NCI-H2171 treated with DMSO at 0.1 percent for 48 hours (cell line): ENCODE measurements at regions not wholly inside any gene's neighbourhood (a gene's known extent, or its start where the extent isn't known, plus 50 kb on each side); places are given as distances from the start of the nearest gene placed in this dataset.

Source experiments
- DNase-seq: peaks from one replicate; lab custom pipeline; 2025; lab: John Stamatoyannopoulos, UW

- DNase-seq: no peak
Measured at GRCh38 chr7:52980129-52980528, 55.3 kb upstream of the POM121L12 start.

- DNase-seq: no peak
Measured at GRCh38 chr7:52973126-52973525, 62.3 kb upstream of the POM121L12 start.

DNA sequence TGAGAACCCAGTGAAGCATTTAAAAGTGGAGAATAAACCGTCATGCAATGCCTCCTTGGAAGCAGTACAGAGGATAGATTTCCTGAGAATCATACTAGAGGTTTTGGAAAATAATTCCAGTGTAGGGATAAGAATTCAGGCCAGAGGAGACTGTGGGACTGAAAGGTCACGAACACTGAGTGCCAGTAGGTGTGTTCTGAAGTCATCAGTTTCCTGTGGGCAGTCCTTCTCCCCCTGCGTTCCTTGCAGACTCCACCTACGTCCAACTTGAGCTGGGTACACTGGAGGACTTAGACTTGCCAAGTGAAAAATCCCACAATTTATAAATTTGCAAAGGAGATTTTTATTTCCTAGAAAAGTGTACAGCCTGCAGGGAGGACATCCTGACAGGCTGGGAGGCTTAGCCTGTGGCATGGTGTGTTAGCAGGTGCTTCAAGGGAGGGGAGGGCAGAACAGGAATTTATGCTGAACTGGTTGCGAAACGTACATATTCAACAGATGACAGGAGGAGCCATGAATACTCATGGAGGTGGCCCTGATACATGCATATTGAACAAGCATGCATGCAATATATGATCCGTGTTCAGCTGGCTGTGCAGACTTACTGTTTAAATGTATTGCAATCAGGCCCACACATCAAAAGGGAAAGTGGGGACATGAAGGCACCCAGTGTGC lies 72.9 kb upstream of the POM121L12 start:
- DNase-seq: no peak

- DNase-seq: no peak
Measured at GRCh38 chr7:52961084-52961483, 74.3 kb upstream of the POM121L12 start.

GRCh38 chr7:52959878-52960660 lies 75.4 kb upstream of the POM121L12 start:
- no peak for DNase-seq

DNA sequence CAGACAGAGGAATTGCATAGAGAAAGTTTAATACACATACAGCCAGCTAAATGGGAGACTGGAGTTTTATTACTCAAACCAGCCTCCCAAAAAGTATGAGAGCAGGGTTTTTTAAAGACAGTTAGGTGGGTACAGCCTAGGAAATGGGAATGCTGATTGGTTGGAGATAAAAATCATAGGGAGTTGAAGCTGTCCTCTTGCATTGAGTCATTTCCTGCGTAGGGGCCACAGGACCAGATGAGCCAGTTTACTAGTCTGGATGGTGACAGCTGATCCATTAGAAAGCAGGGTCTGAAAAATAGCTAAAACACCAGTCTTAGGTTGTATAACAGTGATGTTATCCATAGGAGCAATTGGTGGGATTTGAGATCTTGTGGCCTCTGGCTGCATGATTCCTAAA lies 76.1 kb upstream of the POM121L12 start:
- no peak for DNase-seq

GRCh38 chr7:52958621-52959140 lies 76.8 kb upstream of the POM121L12 start:
- no peak for DNase-seq

GRCh38 chr7:52956379-52956915 lies 79.0 kb upstream of the POM121L12 start:
- no peak for DNase-seq

- no peak for DNase-seq
Measured at GRCh38 chr7:52955522-52955921, 79.9 kb upstream of the POM121L12 start.

DNA sequence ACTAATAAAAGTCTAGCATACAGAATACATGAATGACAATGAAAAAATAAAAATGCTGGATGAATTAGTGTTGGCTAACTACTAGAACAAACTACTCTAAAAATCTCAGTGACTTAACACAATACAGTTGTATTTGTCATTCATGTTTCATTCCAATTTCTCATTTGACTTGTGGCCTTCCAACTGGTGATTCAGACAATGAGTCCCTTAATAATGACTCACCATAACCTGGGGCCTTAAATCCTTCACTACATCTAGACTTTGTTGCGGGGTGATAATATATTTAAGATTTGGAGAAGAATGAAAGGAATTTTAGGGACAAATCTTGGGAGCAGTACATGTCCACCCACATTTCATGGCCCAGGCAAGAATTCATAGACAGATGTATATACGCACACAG lies 90.5 kb upstream of the POM121L12 start:
- no peak for DNase-seq

DNA sequence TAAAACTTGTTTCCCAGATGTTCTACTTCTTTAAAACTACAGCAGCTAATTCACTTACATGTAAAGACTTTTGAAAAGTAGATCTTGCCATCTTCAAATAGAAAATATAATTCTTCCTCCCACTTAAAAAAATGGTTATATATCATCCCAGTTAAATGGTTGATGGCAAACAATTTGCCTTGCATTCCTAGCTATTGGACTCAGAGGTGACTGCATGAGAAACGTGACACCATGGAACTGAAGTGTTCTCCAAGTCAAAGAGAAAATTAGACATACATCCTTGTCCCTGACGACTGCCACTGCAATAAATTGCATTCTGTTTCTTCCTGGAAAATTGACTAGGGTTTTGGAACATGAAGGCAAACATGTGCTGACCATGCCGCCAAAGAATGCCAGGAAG lies 95.0 kb upstream of the POM121L12 start:
- DNase-seq: no peak

- DNase-seq: no peak
Measured at GRCh38 chr7:52938455-52939133, 96.8 kb upstream of the POM121L12 start.

- no peak for DNase-seq
Measured at GRCh38 chr7:52936750-52937149, 98.7 kb upstream of the POM121L12 start.

- DNase-seq: no peak
Measured at GRCh38 chr7:52928591-52928990, 106.8 kb upstream of the POM121L12 start.

DNA sequence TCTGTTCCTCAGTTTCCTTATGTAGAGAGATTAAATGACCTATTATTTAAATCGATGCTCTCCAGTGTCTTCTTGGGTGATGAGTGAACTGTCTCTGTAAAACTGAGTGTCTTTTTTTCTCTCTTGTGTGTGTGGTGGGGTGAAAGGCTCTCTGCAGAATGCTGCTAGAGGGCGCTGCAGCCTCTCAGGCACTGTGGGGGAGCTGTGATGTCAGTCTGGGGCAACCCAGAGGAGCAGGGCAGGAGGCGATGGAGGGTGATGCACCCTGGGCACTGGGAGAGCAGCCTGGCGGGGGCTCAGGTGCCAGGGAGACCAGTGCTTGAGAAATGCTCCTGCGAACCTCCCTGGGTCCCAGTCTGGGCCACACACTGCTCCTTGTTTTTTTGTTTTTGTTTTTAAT lies 110.1 kb upstream of the POM121L12 start:
- no peak for DNase-seq

DNA sequence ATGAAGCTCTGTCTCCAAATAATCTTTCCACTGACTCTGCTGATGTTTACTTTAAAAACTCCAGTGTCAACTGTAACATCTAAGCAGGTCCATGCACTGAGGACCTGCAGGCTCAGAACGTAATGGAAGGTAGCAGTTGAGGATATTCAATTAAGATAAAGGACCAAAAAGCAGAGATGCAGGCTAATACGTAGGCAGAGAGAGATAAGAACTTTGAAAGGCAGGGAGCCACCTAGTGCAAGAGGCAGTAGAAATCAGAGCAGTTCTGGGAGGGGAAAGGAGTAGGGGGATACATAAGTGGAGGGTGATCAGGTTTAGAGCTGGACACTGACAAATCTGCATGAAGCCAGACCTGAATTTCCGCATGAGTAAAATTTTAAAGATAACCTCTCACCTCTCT lies 114.5 kb upstream of the POM121L12 start:
- no peak for DNase-seq

GRCh38 chr7:52917982-52918578 lies 117.4 kb upstream of the POM121L12 start:
- DNase-seq: no peak

GRCh38 chr7:52911795-52912194 lies 123.6 kb upstream of the POM121L12 start:
- no peak for DNase-seq

DNA sequence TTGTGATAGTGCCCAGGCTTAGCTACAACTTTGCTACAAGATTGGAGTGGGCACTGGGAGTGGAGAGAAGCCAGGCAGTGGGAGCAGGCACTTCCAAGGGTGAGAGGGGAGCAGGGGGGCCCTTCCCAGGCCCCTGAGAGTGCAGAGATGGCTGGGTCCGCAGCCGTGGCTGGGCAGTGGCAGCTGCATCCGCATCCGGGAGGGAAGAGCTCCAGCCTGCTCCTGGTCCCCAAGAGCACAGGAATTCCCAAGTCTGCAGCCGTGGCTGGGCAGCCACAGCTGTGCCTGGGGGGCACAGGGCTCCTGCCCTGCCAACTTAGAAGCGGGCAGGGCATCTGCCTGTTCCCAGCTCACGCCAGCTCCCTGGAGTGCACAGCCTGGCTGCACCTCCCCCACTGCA lies 124.1 kb upstream of the POM121L12 start:
- no peak for DNase-seq

- no peak for DNase-seq
Measured at GRCh38 chr7:52909935-52910334, 125.5 kb upstream of the POM121L12 start.

- no peak for DNase-seq
Measured at GRCh38 chr7:52909131-52909530, 126.3 kb upstream of the POM121L12 start.

GRCh38 chr7:52897713-52898112 lies 137.7 kb upstream of the POM121L12 start:
- DNase-seq: no peak
